ENCODE measurements at regions not wholly inside any gene's neighbourhood (a gene's known extent, or its start where the extent isn't known, plus 50 kb on each side); places are given as distances from the start of the nearest gene placed in this dataset.

GRCh38 chr15:35774653-35775052, 228.7 kb upstream of the DPH6 start:
- TF ChIP-seq CTCF (conservative IDR thresholded peaks at IDR 0.05) (no peak), EZH2 (IDR thresholded peaks at IDR 0.05; ENCODE audit: low read depth) (no peak)

All from PC-9 (cell line).